ENCODE measurements at regions not wholly inside any gene's neighbourhood (a gene's known extent, or its start where the extent isn't known, plus 50 kb on each side); places are given as distances from the start of the nearest gene placed in this dataset.

DNA sequence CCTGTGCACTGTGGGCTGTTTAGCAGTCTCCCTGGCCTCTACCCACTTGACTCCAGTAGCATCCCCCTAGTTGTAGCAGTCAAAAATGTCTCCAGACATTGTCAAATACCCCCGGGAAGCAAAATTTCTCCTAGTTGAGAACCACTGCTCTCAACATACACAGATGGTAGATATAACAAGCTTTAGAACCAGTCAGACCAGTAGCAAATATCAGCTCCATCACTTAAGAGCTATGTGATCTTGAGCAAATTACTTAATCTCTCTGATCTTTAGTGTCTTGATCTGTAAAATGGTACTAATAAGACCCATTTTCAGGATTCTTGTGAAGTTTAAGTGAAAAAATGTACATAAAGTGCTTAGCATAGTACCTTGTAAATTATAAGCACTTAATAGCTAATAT is 96.2 kb downstream of the DUSP6 start:
- peaks cover 16% of the 10 kb centered on the region for H3K4me1 ChIP-seq
- no peak overlapping the region for H3K9ac ChIP-seq
- H3K4me2 ChIP-seq (ENCODE audit: low read length) = no peak overlapping the region
- no peak overlapping the region for H3K4me3 ChIP-seq (ENCODE audit: low read depth, low read length)
- no peaks in the 10 kb centered on the region for H3K79me2 ChIP-seq
- H3K36me3 ChIP-seq (ENCODE audit: control insufficient read depth, insufficient read depth, low read length) = no peaks in the 10 kb centered on the region
- H2AFZ ChIP-seq = peak overlapping the region; percentile 34
- no peak overlapping the region for H3K27ac ChIP-seq
- TF ChIP-seq, protein P1, sequence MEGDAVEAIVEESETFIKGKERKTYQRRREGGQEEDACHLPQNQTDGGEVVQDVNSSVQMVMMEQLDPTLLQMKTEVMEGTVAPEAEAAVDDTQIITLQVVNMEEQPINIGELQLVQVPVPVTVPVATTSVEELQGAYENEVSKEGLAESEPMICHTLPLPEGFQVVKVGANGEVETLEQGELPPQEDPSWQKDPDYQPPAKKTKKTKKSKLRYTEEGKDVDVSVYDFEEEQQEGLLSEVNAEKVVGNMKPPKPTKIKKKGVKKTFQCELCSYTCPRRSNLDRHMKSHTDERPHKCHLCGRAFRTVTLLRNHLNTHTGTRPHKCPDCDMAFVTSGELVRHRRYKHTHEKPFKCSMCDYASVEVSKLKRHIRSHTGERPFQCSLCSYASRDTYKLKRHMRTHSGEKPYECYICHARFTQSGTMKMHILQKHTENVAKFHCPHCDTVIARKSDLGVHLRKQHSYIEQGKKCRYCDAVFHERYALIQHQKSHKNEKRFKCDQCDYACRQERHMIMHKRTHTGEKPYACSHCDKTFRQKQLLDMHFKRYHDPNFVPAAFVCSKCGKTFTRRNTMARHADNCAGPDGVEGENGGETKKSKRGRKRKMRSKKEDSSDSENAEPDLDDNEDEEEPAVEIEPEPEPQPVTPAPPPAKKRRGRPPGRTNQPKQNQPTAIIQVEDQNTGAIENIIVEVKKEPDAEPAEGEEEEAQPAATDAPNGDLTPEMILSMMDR (IDR thresholded peaks at IDR 0.05) = no peak
- no peaks in the 10 kb centered on the region for H3K27me3 ChIP-seq (ENCODE audit: control insufficient read depth, insufficient read depth, low read length)
- no peaks in the 10 kb centered on the region for H3K9me3 ChIP-seq (ENCODE audit: control insufficient read depth, low read length)

DNA sequence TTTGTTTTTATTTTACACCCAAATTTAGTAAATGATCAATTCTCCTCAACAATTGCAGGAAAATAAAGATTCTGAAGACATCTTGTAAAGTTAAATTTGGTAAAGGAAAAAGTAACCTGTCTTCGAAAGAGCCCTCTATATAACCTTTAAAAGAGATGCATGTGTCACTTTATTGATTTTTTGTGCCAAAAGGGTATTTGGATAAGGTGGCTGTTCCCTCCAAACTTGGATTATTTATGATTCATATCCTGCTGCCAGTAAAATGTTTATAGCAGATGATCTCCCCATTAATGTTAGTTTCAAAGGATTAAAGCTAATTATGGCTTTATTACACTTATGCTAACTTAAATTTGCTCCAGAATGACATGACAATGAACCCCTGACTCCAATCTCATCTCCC is 98.8 kb downstream of the DUSP6 start:
- Histone ChIP-seq H3K4me3 (ENCODE audit: low read depth, low read length) (no peak overlapping the region), H3K36me3 (ENCODE audit: control insufficient read depth, insufficient read depth, low read length) (no peaks in the 10 kb centered on the region), H3K9ac (no peak overlapping the region), H3K27me3 (ENCODE audit: control insufficient read depth, insufficient read depth, low read length) (no peaks in the 10 kb centered on the region), H3K27ac (no peak overlapping the region), H3K4me2 (ENCODE audit: low read length) (no peak overlapping the region), H3K79me2 (no peaks in the 10 kb centered on the region), H3K4me1 (peaks cover 21% of the 10 kb centered on the region), H3K9me3 (ENCODE audit: control insufficient read depth, low read length) (no peaks in the 10 kb centered on the region), H2AFZ (peak overlapping the region; percentile 72)
- TF ChIP-seq, protein P1 (IDR thresholded peaks at IDR 0.05) = no peak

DNA sequence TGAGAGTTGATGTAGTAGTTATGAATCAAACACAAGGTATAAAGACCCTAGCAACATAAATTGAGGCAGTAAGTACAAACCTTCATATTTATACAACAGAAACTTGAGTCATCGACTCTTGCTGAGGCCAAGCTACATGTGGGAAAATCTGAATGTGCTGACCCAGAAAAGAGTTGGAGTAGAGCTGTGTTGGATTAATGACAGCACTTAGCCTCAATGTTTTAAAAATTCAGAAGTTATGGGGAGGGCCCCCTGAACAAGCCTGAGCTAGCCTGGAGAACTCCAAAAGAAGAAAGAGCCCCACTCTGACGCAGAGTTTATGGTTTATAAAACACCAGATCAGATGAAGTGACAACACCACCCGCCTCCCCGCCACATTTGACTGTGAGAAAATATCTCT is 100.0 kb downstream of the DUSP6 start:
- H3K79me2 ChIP-seq = no peaks in the 10 kb centered on the region
- peak overlapping the region; percentile 72 for H2AFZ ChIP-seq
- peaks cover 29% of the 10 kb centered on the region for H3K4me1 ChIP-seq
- no peaks in the 10 kb centered on the region for H3K27me3 ChIP-seq (ENCODE audit: control insufficient read depth, insufficient read depth, low read length)
- peak overlapping the region; percentile 89 for H3K27ac ChIP-seq
- H3K4me3 ChIP-seq (ENCODE audit: low read depth, low read length) = no peak overlapping the region
- H3K9me3 ChIP-seq (ENCODE audit: control insufficient read depth, low read length) = no peaks in the 10 kb centered on the region
- no peaks in the 10 kb centered on the region for H3K36me3 ChIP-seq (ENCODE audit: control insufficient read depth, insufficient read depth, low read length)
- H3K4me2 ChIP-seq (ENCODE audit: low read length) = no peak overlapping the region
- H3K9ac ChIP-seq = no peak overlapping the region
- TF ChIP-seq, protein P1 (IDR thresholded peaks at IDR 0.05) = no peak

DNA sequence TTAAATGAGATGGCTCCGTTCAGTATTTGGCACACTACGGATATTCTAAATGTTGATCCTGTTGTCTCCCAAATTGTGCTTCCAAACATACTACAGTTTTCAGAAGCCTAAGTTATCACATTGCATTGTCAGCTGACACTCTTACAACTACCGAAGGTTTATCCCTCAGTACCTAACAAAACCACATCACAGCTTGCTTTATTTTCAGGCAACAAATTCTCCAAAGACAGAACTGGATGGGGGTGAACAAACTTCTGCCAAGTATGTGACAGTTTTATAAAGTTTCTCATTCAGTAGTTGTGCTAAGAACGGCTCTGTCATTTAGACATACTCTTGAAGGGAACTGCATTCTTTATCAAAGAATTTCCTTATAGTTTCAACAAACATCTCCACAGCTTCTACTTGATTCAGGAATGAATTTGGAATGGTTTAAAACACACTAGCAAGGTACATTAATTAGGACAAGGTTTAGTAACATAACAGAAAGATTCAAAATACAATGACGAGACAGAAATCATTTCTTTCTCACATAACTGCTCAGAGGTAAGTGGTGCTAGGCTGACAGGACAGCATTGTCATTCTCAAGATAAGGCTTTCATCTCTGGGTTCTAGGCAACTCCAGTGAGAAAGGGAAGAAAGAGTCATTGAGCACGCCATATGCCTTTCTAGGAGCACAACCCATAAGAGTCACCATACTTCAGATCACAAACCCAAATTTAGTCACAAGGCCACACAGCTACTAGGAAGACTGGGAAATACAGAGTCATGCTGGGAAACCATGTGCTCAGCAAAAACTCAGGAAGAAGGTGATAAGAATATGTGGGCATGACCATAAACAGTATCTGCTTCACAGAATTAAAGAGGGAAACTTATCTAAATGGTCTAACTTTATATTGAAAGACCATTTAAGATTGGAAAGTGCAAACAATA is 100.7 kb downstream of the DUSP6 start:
- Histone ChIP-seq H3K27ac (peak overlapping the region; percentile 89), H3K4me2 (ENCODE audit: low read length) (no peak overlapping the region), H3K9me3 (ENCODE audit: control insufficient read depth, low read length) (no peaks in the 10 kb centered on the region), H3K36me3 (ENCODE audit: control insufficient read depth, insufficient read depth, low read length) (no peaks in the 10 kb centered on the region), H2AFZ (peak overlapping the region; percentile 72), H3K4me1 (peaks cover 29% of the 10 kb centered on the region), H3K4me3 (ENCODE audit: low read depth, low read length) (no peak overlapping the region), H3K79me2 (no peaks in the 10 kb centered on the region), H3K27me3 (ENCODE audit: control insufficient read depth, insufficient read depth, low read length) (no peaks in the 10 kb centered on the region), H3K9ac (no peak overlapping the region)
- TF ChIP-seq, protein P1 (IDR thresholded peaks at IDR 0.05) = no peak
